ENCODE measurements at regions not wholly inside any gene's neighbourhood (a gene's known extent, or its start where the extent isn't known, plus 50 kb on each side); places are given as distances from the start of the nearest gene placed in this dataset.

DNA sequence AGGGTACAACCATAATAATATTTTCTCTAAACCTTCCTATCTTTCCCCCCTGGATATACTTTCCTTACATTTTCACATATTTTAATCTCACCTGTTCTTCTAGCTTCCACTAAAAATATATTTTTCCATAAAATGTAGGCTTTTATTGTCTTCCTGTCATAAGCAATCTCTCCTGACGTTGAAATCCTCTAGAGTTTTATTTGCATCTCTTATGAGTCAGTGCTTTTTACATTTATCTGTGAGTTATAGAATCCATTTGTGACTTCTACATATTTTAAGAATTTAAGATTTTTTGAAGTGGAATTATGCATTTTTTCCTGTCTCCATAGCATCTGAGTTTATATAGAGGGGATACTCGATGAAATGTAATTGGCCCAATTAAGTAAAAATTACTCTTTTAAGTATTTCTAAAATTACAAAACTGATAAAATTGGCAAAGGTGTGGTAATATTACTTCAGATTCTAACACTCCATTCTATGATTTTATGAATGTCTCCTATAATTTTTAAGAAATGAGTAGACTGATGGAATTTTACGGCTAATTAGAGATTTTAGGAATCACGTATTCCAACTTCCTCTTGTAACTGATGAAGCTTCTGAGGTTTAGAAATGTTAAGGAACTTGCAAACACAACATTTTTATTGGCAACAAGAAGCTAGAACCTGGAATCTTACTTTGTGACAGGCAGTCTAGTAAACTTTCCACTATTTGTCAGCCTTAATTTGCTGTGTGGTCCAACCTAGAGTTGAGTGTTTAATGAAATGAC lies 422.9 kb upstream of the SEMA3A start:
- DNase-seq (ENCODE audit: low spot score): no peak

DNA sequence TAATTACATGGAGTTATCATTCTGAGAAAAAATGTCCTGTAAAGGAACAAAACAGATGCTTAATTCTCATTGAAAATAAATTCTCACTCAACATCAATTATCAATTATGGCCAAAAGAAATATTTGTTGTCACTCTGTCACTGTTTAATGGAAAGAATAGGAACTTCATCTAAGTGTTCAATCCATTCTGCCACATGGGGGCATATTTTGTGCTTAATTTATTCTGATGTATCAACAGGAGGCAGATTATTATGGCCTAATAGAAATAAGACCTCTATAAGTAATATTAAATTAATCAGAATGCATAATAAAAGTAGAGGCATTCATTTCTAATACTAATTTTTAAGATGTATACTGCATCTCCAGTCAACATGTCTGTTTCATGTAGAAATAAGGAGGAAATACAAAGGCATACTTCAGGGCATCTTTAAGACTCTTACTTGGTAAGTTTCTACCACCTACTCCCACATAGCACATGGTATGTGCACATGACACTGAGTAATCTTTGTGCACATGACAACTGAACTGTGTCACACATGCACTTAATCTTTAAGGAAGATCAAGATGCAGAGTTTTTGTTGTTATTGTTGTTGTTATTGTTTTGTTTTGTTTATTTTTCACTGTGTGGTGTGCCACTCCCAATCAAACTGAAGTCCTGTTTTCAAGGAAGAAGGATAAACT lies 420.4 kb upstream of the SEMA3A start:
- no peak for DNase-seq (ENCODE audit: low spot score)

DNA sequence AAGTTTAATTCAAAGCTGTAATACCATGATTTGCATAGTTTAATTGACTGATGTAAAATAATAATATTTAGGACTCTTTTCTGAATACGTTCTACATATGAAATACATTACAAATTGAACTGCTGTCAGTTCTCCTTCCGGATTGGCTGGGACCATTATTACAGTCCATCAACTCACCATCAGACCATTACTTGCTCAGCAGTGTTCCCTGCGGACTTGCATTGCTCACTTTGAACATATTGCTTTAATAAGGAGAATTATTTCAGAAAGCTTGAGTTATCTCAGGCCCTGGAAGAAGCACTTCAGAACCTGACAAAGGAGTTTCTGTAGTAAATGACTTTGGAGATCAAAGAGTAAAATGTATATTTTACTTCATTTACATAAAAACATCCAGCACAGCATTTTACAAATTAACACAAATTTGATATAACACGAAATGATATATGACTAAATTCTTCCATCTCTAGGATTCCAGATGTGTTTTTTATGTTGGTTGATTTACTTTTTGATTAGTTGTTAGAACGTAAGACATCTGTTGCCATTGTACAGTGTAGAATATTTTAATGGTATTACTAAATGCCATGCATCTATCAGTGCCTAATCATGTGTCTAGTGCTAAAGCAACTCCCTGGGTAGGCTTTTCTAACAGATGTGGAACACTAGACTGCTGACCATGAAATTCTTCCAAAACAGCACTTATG lies 418.5 kb upstream of the SEMA3A start:
- DNase-seq (ENCODE audit: low spot score): no peak

DNA sequence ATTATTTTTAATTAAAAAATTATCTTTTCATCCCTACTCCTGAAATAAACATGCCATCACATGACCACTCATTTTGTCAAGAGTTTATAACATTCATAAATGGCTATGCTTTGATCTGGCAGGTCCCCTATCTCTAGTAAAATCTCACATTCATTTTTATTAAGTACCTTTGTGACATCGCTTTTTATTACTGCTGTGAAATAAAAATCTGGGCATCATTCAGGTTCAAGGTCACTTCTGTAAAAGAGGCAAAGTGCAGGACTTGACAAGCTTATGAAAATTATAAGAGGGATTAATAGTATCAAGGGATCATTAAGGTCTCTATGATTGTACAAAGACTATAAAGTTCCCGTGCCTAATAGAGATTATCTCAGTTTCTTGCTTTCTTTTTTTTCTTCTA lies 416.8 kb upstream of the SEMA3A start:
- no peak for DNase-seq (ENCODE audit: low spot score)

GRCh38 chr7:84610390-84610789 lies 415.8 kb upstream of the SEMA3A start:
- no peak for DNase-seq (ENCODE audit: low spot score)

- DNase-seq (ENCODE audit: low spot score): no peak
These were observed 410.7 kb upstream of the SEMA3A start for GRCh38 chr7:84605301-84605700.

GRCh38 chr7:84603545-84603944 lies 409.0 kb upstream of the SEMA3A start:
- DNase-seq (ENCODE audit: low spot score): no peak

GRCh38 chr7:84595026-84595425 lies 400.4 kb upstream of the SEMA3A start:
- DNase-seq (ENCODE audit: low spot score): no peak

GRCh38 chr7:84591897-84592296 lies 397.3 kb upstream of the SEMA3A start:
- DNase-seq (ENCODE audit: low spot score): no peak

- no peak for DNase-seq (ENCODE audit: low spot score)
These were observed 394.4 kb upstream of the SEMA3A start for GRCh38 chr7:84589012-84589411.

GRCh38 chr7:84583331-84583730 lies 388.7 kb upstream of the SEMA3A start:
- no peak for DNase-seq (ENCODE audit: low spot score)

- DNase-seq (ENCODE audit: low spot score): no peak
These were observed 388.2 kb upstream of the SEMA3A start for GRCh38 chr7:84582747-84583146.

- no peak for DNase-seq (ENCODE audit: low spot score)
These were observed 384.2 kb upstream of the SEMA3A start for GRCh38 chr7:84578825-84579224.

DNA sequence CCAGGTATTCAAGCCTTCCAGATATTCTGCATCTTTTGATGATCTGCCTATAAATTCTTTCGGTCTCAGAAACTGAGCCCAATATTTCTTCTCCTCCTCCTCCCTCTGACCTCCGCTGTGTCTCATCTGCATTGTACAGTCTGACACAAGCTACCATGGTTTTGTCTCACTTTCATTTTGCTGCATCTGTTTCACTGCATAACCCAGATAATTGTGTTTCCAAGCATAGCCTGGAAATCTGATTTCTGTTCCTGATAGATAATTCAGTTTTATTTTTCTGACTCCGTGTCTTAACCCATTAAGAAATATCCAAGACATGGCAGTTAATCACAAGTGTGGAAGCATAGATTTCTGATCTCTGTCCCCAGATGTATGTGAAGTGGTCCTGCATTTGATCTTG lies 374.2 kb upstream of the SEMA3A start:
- DNase-seq (ENCODE audit: low spot score): no peak

DNA sequence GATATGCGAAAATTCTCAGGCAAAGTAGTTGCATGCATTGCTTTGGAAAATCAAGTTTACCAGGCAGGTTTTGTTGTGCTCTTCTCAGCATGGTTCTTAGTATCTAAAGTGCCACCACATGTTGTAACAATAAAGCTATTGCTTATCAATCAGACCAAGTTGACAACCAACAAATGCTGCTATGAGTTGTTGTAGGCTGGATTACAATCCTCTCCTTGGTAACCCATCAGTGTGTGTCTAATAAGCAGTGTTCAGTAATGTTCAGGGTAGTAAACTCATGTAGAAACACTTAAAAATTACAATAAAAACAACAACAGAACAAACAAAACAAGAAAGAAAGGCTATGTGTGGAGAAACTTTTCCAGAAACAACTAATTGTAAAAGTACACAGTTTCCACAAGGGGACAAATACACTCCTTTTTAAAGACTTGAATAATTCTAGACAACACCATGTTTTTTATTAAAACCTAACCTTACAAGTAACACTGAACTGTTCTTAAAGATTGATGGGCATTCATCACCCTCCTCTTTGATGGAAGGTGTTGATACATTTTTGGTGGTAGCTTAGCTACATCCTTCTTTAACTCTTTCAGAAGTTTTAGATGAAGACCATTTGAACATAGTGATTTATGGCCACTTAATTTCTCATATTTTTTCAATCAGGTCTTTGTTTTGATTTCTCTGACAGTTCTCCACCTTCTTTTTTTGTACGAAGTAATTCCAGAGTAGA lies 370.9 kb upstream of the SEMA3A start:
- DNase-seq (ENCODE audit: low spot score): no peak

GRCh38 chr7:84553711-84554110 lies 359.1 kb upstream of the SEMA3A start:
- DNase-seq (ENCODE audit: low spot score): no peak

GRCh38 chr7:84549409-84549808 lies 354.8 kb upstream of the SEMA3A start:
- no peak for DNase-seq (ENCODE audit: low spot score)

DNA sequence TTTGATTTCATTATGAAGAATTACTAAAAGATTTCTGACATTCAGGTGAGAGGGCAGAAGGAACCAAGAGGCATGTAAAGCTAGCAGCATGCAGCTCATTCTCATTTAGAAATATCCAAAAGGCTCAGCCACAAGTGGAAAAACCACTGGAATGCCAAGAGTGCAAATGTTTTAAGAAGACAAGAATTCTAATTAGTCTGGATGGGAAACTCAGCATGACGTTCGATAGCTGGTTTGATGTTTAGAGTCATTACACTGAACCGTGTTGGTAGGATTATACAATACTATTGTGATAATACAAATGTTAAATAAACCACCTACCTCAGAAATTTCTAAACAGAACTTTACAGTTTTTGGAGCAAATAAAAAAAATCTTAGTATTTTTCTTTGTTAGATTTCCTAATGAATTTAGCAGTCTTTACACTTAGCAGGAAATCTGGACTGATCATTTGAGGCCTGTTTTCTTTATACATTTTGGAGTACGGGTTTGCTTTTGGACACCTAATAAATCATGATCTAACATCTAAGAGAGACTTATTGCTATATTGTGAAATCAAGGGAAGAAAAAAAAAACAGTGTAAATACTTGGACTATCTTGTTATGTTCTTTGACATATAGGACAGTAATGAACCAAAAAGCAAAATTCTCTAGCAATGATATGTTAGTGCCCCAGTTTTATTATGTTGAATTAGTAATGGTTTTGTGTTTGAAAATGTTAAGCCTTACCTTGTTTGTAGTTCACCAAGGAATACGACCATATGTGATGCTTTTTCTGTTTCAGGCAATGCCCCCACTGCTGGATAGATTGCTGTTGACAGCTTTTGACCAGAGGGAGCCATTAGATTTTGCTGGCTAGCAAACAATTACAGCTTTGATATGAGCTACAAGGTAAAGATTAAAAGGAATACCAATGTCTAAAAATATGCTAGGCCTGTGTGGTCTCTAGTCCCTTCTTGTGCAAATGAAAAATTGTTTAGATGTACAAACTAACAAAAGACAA lies 354.1 kb upstream of the SEMA3A start:
- no peak for DNase-seq (ENCODE audit: low spot score)

DNA sequence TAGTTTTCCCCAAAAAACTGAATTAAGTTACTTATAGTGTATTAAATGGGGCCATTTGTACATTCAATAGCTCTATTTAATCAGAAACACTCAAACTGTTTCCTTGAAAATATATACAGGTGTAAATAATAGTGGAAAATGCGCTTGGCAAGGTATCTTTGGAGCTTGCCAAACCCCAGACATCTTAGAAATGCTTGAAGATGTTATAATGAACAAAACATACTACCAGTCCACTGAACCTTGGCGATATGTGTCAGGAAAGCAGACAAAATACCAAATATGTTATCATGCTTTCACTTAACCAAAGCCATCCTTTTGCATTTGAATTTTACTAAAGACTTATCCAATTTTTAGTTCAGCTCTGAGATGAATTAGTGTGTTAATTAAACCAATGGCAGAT lies 352.7 kb upstream of the SEMA3A start:
- no peak for DNase-seq (ENCODE audit: low spot score)

- no peak for DNase-seq (ENCODE audit: low spot score)
These were observed 351.8 kb upstream of the SEMA3A start for GRCh38 chr7:84546403-84546802.

DNA sequence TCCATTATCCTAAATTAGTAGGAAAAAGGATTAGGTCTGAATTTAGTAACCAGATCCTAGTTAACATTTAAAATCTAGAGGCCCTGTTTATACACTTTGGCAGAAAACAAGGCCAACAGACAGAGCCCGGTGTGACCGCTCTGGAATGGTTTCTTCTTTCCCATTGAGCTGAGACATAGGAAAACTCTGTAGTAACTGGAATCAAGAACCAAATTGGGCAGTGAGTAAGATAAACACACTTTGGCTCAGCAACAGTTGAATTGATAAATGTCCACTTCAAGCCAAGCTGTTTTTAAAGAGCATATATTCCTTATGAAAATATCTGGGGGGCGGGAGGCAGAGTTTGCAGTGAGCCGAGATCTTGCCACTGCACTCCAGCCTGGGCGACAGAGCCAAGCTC lies 343.7 kb upstream of the SEMA3A start:
- DNase-seq (ENCODE audit: low spot score): no peak

All from LoVo (cell line).